A172 (cell line): ENCODE measurements at regions not wholly inside any gene's neighbourhood (a gene's known extent, or its start where the extent isn't known, plus 50 kb on each side); places are given as distances from the start of the nearest gene placed in this dataset.

Experiments used
- DNase-seq: peaks from one replicate; pipeline ENCODE4 v3.0.0-alpha.2; 2015; ENCODE audit warnings: low spot score

DNA sequence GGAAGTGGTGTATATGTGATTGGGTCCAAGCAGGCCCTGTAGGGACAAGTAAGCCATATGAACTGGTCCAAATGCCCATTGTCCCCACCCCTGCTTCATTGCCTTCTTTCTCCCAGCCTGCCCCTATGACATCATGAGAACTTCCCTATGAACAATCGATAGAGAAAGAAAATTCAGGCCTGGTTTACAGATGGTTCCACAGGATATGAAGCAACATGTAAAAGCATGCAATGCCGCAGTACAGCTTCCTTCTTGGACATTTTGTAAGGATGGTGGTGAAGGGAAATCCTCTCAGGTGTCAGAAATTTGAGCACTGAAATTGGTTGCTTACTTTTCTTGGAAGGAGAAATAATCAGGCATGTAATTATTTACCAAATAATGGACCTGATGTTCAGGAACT is 581.7 kb downstream of the MRPL39 start:
- no peak for DNase-seq

DNA sequence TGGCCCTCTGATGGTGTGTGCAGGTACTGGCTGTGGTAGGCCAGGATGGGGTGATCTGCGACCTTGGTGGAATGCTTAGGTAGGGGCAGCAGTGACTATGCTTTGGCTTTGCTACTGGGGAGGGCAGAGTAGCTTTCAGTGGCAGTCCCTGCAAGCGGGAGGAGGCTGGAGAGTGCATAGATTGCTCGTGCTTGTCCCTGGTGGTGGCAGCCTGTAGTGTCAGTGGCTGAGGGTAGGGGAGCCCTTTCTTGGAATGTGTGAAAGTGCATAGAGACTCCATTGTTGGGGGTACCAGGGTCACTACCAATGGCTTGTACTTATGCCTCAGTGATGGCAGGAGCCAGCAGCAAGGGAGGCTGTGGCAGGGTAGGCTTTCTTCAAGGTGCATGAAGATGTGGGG is 582.6 kb downstream of the MRPL39 start:
- DNase-seq = no peak

- DNase-seq = peak; percentile 12
Measured at GRCh38 chr21:25005388-25005787, 601.9 kb downstream of the MRPL39 start.

DNA sequence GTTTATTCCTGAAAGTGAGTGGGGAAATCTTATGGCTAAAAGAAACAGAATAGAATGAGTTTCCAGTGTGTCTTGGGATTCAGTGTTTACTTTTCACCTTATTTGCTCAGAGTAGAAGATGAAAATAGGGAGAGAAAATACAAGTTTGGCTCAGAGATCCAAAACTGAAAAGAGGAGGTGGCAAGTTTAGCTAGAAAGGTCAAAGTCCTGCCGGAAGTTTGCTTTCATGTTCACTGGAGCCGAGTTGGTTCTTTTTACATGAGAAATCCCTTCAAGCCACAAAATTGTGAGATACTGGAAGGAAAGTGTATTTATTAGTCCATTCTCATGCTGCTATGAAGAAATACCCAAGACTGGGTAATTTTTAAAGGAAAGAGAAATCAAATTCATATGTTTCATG is 604.6 kb downstream of the MRPL39 start:
- no peak for DNase-seq

- no peak for DNase-seq
Measured at GRCh38 chr21:24995216-24995615, 612.1 kb downstream of the MRPL39 start.

- no peak for DNase-seq
Measured at GRCh38 chr21:24994717-24995116, 612.6 kb downstream of the MRPL39 start.

GRCh38 chr21:24989516-24989915 is 617.8 kb downstream of the MRPL39 start:
- DNase-seq = no peak

GRCh38 chr21:24988941-24989340 is 618.3 kb downstream of the MRPL39 start:
- no peak for DNase-seq

GRCh38 chr21:24976238-24976637 is 631.0 kb downstream of the MRPL39 start:
- DNase-seq = no peak

DNA sequence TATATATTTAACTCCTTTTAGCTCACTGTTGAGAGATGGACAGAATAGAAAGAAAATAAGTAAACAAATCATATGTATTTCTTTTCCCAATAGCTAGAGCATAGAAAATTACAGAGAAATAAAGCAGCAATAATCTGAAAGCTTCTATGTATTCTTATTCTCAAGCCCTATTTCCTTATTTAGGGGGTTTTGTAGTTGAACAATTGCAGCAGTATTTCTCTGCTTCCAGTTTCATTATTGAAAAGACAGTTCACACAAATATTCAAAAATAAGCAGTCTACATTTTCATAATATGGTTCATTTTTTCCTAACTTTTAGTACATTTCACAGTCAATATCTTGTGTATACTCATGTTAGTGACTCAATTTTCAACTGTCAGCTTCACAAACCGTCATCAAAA is 638.2 kb downstream of the MRPL39 start:
- DNase-seq = no peak

- DNase-seq = no peak
Measured at GRCh38 chr21:24955275-24955961, 651.9 kb downstream of the MRPL39 start.

DNA sequence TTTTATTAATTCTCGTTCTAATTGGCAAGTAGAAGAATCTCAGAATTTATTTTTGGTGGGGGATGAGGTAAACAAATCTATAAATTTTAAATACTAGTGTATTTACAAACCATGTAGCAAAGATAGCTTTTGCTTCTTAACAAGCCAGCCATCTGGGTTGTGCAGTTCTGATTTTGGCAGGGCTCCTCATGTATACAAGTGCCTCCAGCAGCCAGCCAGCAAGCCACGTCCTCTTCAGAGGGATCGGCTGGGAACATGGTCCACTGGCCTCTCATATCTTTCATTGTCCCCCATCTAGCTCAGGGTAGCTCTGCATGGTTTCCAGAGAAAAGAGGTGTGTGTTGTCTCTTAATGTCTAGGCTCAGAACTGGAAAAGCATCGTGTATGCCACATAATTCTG is 659.1 kb downstream of the MRPL39 start:
- no peak for DNase-seq

- no peak for DNase-seq
Measured at GRCh38 chr21:24945910-24946309, 661.4 kb downstream of the MRPL39 start.

GRCh38 chr21:24941316-24942185 is 665.7 kb downstream of the MRPL39 start:
- peak; percentile 72 for DNase-seq

DNA sequence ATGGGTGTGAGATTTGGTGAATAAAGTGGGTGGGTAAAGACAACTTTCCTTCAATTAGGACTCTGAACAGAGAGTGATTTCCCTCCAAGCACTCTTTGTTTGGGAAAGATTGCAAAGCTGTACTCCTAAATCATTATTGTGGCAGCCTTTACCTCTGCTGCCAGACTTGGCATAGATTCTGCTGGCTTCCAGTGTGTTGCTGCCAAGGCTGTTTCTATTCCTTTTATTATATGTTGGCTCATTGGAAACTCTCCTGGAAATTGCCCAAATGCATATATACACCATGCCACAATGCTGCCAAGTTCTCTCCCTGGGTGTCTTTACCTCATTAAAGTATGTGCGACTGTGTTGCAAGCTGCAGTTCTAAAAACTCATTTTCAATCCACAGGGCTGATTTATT is 668.0 kb downstream of the MRPL39 start:
- no peak for DNase-seq

- DNase-seq = no peak
Measured at GRCh38 chr21:24938573-24938972, 668.7 kb downstream of the MRPL39 start.

DNA sequence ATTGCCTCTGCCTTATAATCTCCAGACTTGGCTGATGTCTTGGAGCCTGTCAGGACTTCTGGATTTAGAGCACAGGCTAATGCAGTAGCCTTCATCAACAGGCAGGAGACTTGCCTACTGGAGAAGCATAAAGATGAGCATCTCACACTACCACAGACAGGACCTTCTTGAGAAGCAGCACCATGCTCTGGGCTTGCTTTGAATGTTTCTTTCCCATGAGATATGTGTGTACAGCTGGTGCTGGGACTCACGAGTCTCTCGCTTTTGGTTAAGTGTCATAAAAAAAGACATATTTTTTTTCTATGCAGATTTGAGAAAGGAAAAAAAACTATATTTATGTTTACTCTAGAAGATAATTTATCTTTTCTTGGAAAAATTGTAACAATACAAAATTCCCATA is 671.3 kb downstream of the MRPL39 start:
- DNase-seq = no peak

DNA sequence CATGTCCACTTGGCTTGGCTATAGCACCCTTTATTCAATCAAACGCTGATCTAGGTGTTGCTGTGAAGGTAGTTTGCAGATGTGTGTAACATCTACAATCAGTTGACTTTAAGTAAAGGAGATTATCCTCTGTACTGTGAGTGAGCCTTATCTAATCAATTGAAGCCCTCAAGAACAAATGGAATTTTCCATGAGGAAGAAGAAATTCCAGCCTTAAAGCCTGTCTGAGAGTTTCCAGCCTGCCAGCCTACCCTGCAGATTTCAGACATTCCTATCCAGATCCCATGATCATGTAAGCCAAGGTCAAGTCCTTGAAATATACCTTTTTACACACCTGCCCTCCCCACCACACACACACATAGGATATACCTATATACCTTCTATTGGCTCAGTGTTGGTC is 696.7 kb downstream of the MRPL39 start:
- DNase-seq = no peak

GRCh38 chr21:24903994-24904635 is 703.2 kb downstream of the MRPL39 start:
- no peak for DNase-seq

DNA sequence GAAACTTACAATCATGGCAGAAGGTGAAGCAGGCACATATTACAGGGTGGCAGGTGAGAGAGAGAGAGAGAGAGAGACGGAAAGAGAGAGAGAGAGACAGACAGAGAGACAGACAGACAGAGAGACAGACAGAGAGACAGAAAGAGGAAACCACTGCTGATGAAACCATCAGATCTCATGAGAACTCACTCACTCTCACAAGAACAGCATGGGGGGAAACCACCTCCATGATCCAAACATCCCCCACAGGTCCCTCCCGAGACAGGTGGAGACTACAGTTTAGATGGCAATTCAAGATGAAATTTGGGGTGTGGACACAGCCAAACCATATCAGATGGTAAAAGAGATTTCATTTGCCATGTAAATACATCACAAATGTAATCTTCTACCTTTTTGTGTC is 708.1 kb downstream of the MRPL39 start:
- no peak for DNase-seq

DNA sequence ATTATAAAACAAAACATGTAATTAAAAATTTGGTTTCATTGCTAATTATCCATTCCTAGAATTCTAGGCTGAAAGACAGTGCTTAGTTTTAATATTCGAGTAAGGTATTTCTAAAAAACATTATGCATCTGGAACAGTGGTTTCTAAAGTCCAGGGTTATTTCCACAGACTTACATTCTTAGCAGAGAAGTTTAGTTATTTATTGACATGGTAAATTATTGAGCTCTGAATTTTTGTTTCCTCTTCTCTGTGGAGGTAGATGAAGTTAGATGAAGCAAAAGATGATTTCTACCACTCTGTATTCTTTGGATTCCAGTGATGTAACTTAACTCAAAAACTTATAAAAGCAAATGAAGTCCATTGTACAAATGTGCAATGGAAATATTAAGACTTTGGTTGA is 709.4 kb downstream of the MRPL39 start:
- DNase-seq = no peak

DNA sequence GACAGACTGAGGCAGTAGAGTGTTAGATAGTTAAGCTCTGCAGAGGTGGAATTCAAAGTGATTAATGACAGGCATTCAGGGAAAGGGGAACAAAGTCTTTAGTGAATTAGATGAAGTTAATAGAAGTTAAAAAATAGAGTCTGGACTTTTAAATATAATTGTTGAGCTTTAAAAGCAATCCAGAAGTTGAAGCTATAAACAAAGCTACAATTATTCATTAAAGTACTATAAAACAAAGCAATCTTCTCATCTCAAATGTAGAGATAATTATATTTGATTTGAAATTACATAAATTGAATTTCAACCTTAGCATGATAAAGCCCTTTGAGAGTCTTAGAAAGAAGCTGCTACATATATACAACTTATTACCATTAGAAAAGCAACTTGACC is 710.6 kb downstream of the MRPL39 start:
- no peak for DNase-seq
